ENCODE measurements at regions not wholly inside any gene's neighbourhood (a gene's known extent, or its start where the extent isn't known, plus 50 kb on each side); places are given as distances from the start of the nearest gene placed in this dataset.

GRCh38 chr14:36012621-36013020 is 163.9 kb downstream of the PTCSC3 start:
- ChIA-PET POLR2A (no interaction called here), CTCF (no interaction called here)
- DNase-seq = no peak
- H3K27ac ChIP-seq (ENCODE audit: low read depth, low read length) = no peak overlapping the region
- H3K36me3 ChIP-seq (ENCODE audit: insufficient read depth, low read length) = no peaks in the 10 kb centered on the region
- H3K4me3 ChIP-seq (ENCODE audit: low read length) = no peak overlapping the region
- H3K9me3 ChIP-seq (ENCODE audit: low read length) = no peaks in the 10 kb centered on the region
- H3K4me1 ChIP-seq (ENCODE audit: insufficient read depth, low read length) = no peaks in the 10 kb centered on the region
- H3K27me3 ChIP-seq (ENCODE audit: insufficient read depth, low read length, poor library complexity, severe bottlenecking) = no peaks in the 10 kb centered on the region
- Mint-ChIP-seq H3K9me3 (no peaks in the 10 kb centered on the region), H3K4me3 (no peak overlapping the region), H3K36me3 (no peaks in the 10 kb centered on the region), H3K27me3 (peaks cover 0 to 3% of the 10 kb centered on the region in 2 donors), H3K27ac (peak overlapping the region in 1 of 8 donors; percentile 56), H3K4me1 (no peaks in the 10 kb centered on the region)

GRCh38 chr14:36009643-36010042 is 166.9 kb downstream of the PTCSC3 start:
- Histone ChIP-seq H3K36me3 (ENCODE audit: insufficient read depth, low read length) (no peaks in the 10 kb centered on the region), H3K27ac (ENCODE audit: low read depth, low read length) (no peak overlapping the region), H3K4me1 (ENCODE audit: insufficient read depth, low read length) (no peaks in the 10 kb centered on the region), H3K9me3 (ENCODE audit: low read length) (no peaks in the 10 kb centered on the region), H3K27me3 (ENCODE audit: insufficient read depth, low read length, poor library complexity, severe bottlenecking) (no peaks in the 10 kb centered on the region), H3K4me3 (ENCODE audit: low read length) (no peak overlapping the region)
- no peaks in the 10 kb centered on the region for H3K36me3 Mint-ChIP-seq
- no peaks in the 10 kb centered on the region for H3K4me1 Mint-ChIP-seq
- POLR2A ChIA-PET = no interaction called here
- no peak overlapping the region for H3K4me3 Mint-ChIP-seq
- no peak for DNase-seq
- H3K27ac Mint-ChIP-seq = no peak overlapping the region
- CTCF ChIA-PET = no interaction called here
- no peaks in the 10 kb centered on the region for H3K9me3 Mint-ChIP-seq
- H3K27me3 Mint-ChIP-seq = peaks cover 3 to 6% of the 10 kb centered on the region in 2 donors

DNA sequence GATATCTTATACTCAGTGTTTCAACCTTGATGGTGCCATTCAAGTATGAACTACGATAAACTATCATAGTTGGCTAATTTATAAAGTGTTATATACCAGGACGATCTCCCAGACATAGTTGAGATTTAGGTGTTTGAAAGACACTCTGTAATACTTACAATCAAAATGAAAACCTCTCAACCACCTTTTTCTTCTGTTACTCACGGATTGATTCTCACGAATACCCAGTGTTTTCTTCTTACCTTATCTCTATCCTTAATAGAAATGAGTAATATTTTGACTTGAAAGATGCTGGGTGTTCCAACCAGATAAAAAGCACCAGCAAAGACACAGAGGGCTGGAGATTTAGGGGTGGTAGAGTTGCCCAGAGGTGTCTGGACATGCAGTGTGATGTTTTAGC is 169.9 kb downstream of the PTCSC3 start:
- no peaks in the 10 kb centered on the region for H3K27me3 ChIP-seq (ENCODE audit: insufficient read depth, low read length, poor library complexity, severe bottlenecking)
- ChIA-PET CTCF (no interaction called here), POLR2A (no interaction called here)
- no peak for DNase-seq
- no peak overlapping the region for H3K27ac ChIP-seq (ENCODE audit: low read depth, low read length)
- H3K27me3 Mint-ChIP-seq = peaks cover 0 to 6% of the 10 kb centered on the region in 2 donors
- H3K9me3 Mint-ChIP-seq = no peaks in the 10 kb centered on the region
- no peak overlapping the region for H3K4me3 ChIP-seq (ENCODE audit: low read length)
- H3K4me3 Mint-ChIP-seq = no peak overlapping the region
- no peaks in the 10 kb centered on the region for H3K36me3 ChIP-seq (ENCODE audit: insufficient read depth, low read length)
- H3K9me3 ChIP-seq (ENCODE audit: low read length) = no peaks in the 10 kb centered on the region
- H3K27ac Mint-ChIP-seq = no peak overlapping the region
- no peaks in the 10 kb centered on the region for H3K4me1 Mint-ChIP-seq
- no peaks in the 10 kb centered on the region for H3K4me1 ChIP-seq (ENCODE audit: insufficient read depth, low read length)
- H3K36me3 Mint-ChIP-seq = no peaks in the 10 kb centered on the region

- Histone ChIP-seq H3K27ac (ENCODE audit: low read depth, low read length) (no peak overlapping the region), H3K4me3 (ENCODE audit: low read length) (no peak overlapping the region), H3K9me3 (ENCODE audit: low read length) (no peaks in the 10 kb centered on the region), H3K27me3 (ENCODE audit: insufficient read depth, low read length, poor library complexity, severe bottlenecking) (no peaks in the 10 kb centered on the region), H3K36me3 (ENCODE audit: insufficient read depth, low read length) (no peaks in the 10 kb centered on the region), H3K4me1 (ENCODE audit: insufficient read depth, low read length) (no peaks in the 10 kb centered on the region)
- H3K27me3 Mint-ChIP-seq = peaks cover 0 to 6% of the 10 kb centered on the region in 2 donors
- ChIA-PET CTCF (no interaction called here), POLR2A (no interaction called here)
- no peaks in the 10 kb centered on the region for H3K4me1 Mint-ChIP-seq
- no peak for DNase-seq
- H3K27ac Mint-ChIP-seq = no peak overlapping the region
- no peaks in the 10 kb centered on the region for H3K36me3 Mint-ChIP-seq
- H3K9me3 Mint-ChIP-seq = no peaks in the 10 kb centered on the region
- no peak overlapping the region for H3K4me3 Mint-ChIP-seq
These were observed 170.9 kb downstream of the PTCSC3 start for GRCh38 chr14:36005670-36006069.

DNA sequence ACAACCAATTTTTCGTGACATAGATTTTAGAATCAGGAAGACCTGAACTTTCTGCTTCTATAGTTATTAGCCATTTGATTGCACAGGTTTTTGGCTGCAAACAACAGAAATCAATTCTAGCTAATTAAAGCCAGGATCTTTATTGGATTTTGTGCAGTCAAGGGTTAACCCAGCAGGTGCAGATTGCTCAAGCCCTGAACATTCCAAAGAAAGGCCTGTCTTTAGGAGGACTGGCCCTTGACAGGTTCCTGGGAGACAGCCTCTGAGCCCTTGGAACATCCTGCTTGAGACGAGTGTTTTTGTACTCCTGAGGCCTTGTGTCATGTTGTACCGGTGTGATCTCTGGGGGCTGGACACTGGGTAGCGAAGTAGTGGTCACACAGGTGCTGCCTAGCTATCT is 174.6 kb downstream of the PTCSC3 start:
- H3K27me3 Mint-ChIP-seq = peaks cover 8 to 9% of the 10 kb centered on the region in 2 donors
- Histone ChIP-seq H3K27me3 (ENCODE audit: insufficient read depth, low read length, poor library complexity, severe bottlenecking) (no peaks in the 10 kb centered on the region), H3K4me1 (ENCODE audit: insufficient read depth, low read length) (no peaks in the 10 kb centered on the region), H3K27ac (ENCODE audit: low read depth, low read length) (no peak overlapping the region), H3K36me3 (ENCODE audit: insufficient read depth, low read length) (no peaks in the 10 kb centered on the region), H3K4me3 (ENCODE audit: low read length) (no peak overlapping the region), H3K9me3 (ENCODE audit: low read length) (no peaks in the 10 kb centered on the region)
- no peaks in the 10 kb centered on the region for H3K36me3 Mint-ChIP-seq
- CTCF ChIA-PET = interaction anchor here (0.6 kb wide), 1 partner anchor 1571 kb away, joined by 3 read pairs; no protein-coding TSS in a partner anchor
- DNase-seq = no peak
- no peaks in the 10 kb centered on the region for H3K9me3 Mint-ChIP-seq
- H3K4me1 Mint-ChIP-seq = no peaks in the 10 kb centered on the region
- H3K4me3 Mint-ChIP-seq = no peak overlapping the region
- H3K27ac Mint-ChIP-seq = no peak overlapping the region
- POLR2A ChIA-PET = no interaction called here

DNA sequence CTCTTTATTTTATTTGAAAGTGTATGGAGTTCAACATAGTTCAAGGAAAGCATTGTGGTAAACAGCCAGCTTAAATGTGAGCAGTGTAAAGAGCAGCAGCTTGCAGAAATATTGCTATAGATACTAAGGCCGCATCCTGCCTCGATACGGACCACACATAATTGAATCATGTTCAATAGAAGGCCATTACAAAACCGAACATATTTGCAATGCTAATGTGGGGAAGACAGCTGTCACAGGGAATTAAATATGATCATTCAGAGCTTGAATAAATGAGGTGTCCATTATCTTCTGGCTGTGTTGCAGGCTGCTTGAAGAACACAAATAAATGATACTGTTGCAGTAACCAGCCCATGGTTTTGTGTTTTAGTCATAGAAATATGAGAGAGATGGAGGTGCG is 173.2 kb downstream of the BRMS1L start:
- Mint-ChIP-seq H3K36me3 (no peaks in the 10 kb centered on the region), H3K4me1 (no peaks in the 10 kb centered on the region), H3K9me3 (no peaks in the 10 kb centered on the region), H3K27me3 (peaks cover 2 to 11% of the 10 kb centered on the region in 2 donors), H3K27ac (no peak overlapping the region), H3K4me3 (no peak overlapping the region)
- Histone ChIP-seq H3K27ac (ENCODE audit: low read depth, low read length) (no peak overlapping the region), H3K36me3 (ENCODE audit: insufficient read depth, low read length) (no peaks in the 10 kb centered on the region), H3K27me3 (ENCODE audit: insufficient read depth, low read length, poor library complexity, severe bottlenecking) (no peaks in the 10 kb centered on the region), H3K4me3 (ENCODE audit: low read length) (no peak overlapping the region), H3K4me1 (ENCODE audit: insufficient read depth, low read length) (no peaks in the 10 kb centered on the region), H3K9me3 (ENCODE audit: low read length) (no peaks in the 10 kb centered on the region)
- DNase-seq = no peak
- CTCF ChIA-PET = no interaction called here
- POLR2A ChIA-PET = no interaction called here

- H3K27me3 Mint-ChIP-seq = peaks cover 2 to 11% of the 10 kb centered on the region in 2 donors
- no peak overlapping the region for H3K4me3 Mint-ChIP-seq
- no peak overlapping the region for H3K27ac ChIP-seq (ENCODE audit: low read depth, low read length)
- H3K4me1 Mint-ChIP-seq = no peaks in the 10 kb centered on the region
- no peak overlapping the region for H3K27ac Mint-ChIP-seq
- ChIA-PET CTCF (no interaction called here), POLR2A (no interaction called here)
- H3K36me3 Mint-ChIP-seq = no peaks in the 10 kb centered on the region
- no peaks in the 10 kb centered on the region for H3K9me3 Mint-ChIP-seq
- no peaks in the 10 kb centered on the region for H3K27me3 ChIP-seq (ENCODE audit: insufficient read depth, low read length, poor library complexity, severe bottlenecking)
- no peak overlapping the region for H3K4me3 ChIP-seq (ENCODE audit: low read length)
- H3K4me1 ChIP-seq (ENCODE audit: insufficient read depth, low read length) = no peaks in the 10 kb centered on the region
- no peaks in the 10 kb centered on the region for H3K9me3 ChIP-seq (ENCODE audit: low read length)
- DNase-seq = no peak
- H3K36me3 ChIP-seq (ENCODE audit: insufficient read depth, low read length) = no peaks in the 10 kb centered on the region
These were observed 172.2 kb downstream of the BRMS1L start for GRCh38 chr14:35998303-35998702.

DNA sequence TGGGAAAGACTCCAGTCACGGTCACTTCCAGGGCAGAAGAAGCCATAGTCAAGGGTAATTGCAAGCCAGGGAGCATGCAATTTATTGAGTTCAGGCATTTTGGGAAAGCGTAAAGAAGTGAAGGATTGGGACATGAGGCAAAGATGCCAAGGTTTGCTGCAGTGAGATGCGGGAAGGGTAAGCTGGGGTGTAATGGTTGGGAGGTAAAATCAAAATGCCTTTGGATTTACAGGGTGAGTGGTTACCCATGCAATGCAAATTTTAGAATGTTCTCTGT is 167.5 kb downstream of the BRMS1L start:
- CTCF ChIA-PET = no interaction called here
- Histone ChIP-seq H3K4me1 (ENCODE audit: insufficient read depth, low read length) (no peaks in the 10 kb centered on the region), H3K4me3 (ENCODE audit: low read length) (no peak overlapping the region), H3K27ac (ENCODE audit: low read depth, low read length) (no peak overlapping the region), H3K27me3 (ENCODE audit: insufficient read depth, low read length, poor library complexity, severe bottlenecking) (no peaks in the 10 kb centered on the region), H3K9me3 (ENCODE audit: low read length) (no peaks in the 10 kb centered on the region), H3K36me3 (ENCODE audit: insufficient read depth, low read length) (no peaks in the 10 kb centered on the region)
- POLR2A ChIA-PET = no interaction called here
- Mint-ChIP-seq H3K27ac (no peak overlapping the region), H3K27me3 (peaks cover 2 to 6% of the 10 kb centered on the region in 2 donors), H3K4me3 (no peak overlapping the region), H3K9me3 (no peaks in the 10 kb centered on the region), H3K4me1 (no peaks in the 10 kb centered on the region), H3K36me3 (no peaks in the 10 kb centered on the region)
- no peak for DNase-seq
